ENCODE measurements at regions not wholly inside any gene's neighbourhood (a gene's known extent, or its start where the extent isn't known, plus 50 kb on each side); places are given as distances from the start of the nearest gene placed in this dataset.

GRCh38 chr6:143621876-143622605, 55.7 kb upstream of the PHACTR2 start:
- DNase-seq, result no peak
- no peak overlapping the region for H3K4me3 Mint-ChIP-seq
- CTCF ChIA-PET, result interaction anchor here (1.0 kb wide), 1 partner anchor 195 kb away, joined by 3 read pairs; no protein-coding TSS in a partner anchor
- peaks cover 11% of the 10 kb centered on the region for H3K36me3 Mint-ChIP-seq (ENCODE audit: low read depth)
- no peaks in the 10 kb centered on the region for H3K9me3 Mint-ChIP-seq
- H3K4me1 Mint-ChIP-seq, result peaks cover 15% of the 10 kb centered on the region
- H3K27me3 Mint-ChIP-seq, result no peaks in the 10 kb centered on the region
- POLR2A ChIA-PET, result no interaction called here
- no peak overlapping the region for H3K27ac Mint-ChIP-seq

GRCh38 chr6:143621159-143621873, 56.4 kb upstream of the PHACTR2 start:
- H3K9me3 Mint-ChIP-seq, result no peaks in the 10 kb centered on the region
- CTCF ChIA-PET, result interaction anchor here (1.0 kb wide), 1 partner anchor 194 kb away, joined by 3 read pairs; no protein-coding TSS in a partner anchor
- H3K36me3 Mint-ChIP-seq (ENCODE audit: low read depth), result peaks cover 11% of the 10 kb centered on the region
- no peaks in the 10 kb centered on the region for H3K27me3 Mint-ChIP-seq
- H3K4me1 Mint-ChIP-seq, result peaks cover 18% of the 10 kb centered on the region
- no peak overlapping the region for H3K4me3 Mint-ChIP-seq
- no peak for DNase-seq
- H3K27ac Mint-ChIP-seq, result no peak overlapping the region
- POLR2A ChIA-PET, result no interaction called here

- Mint-ChIP-seq H3K36me3 (ENCODE audit: low read depth) (peaks cover 6% of the 10 kb centered on the region), H3K4me3 (no peak overlapping the region), H3K27ac (no peak overlapping the region), H3K9me3 (no peaks in the 10 kb centered on the region), H3K4me1 (peaks cover 17% of the 10 kb centered on the region), H3K27me3 (no peaks in the 10 kb centered on the region)
- DNase-seq, result no peak
- ChIA-PET CTCF (interaction anchor here (0.5 to 1.2 kb wide), 3 partner anchors 110 to 399 kb away, joined by 3 to 4 read pairs (median 3); no protein-coding TSS in a partner anchor), POLR2A (no interaction called here)
These were observed 57.3 kb upstream of the PHACTR2 start for GRCh38 chr6:143620447-143620846.

- Mint-ChIP-seq H3K4me1 (peaks cover 21% of the 10 kb centered on the region), H3K36me3 (ENCODE audit: low read depth) (peaks cover 6% of the 10 kb centered on the region), H3K9me3 (no peaks in the 10 kb centered on the region), H3K4me3 (no peak overlapping the region), H3K27ac (no peak overlapping the region), H3K27me3 (no peaks in the 10 kb centered on the region)
- ChIA-PET POLR2A (no interaction called here), CTCF (interaction anchor here (1.2 to 1.3 kb wide), 2 partner anchors 12 to 110 kb away, joined by 3 read pairs; no protein-coding TSS in a partner anchor)
- DNase-seq, result no peak
These were observed 57.9 kb upstream of the PHACTR2 start for GRCh38 chr6:143619824-143620401.

GRCh38 chr6:143616741-143617140, 61.0 kb upstream of the PHACTR2 start:
- H3K27me3 Mint-ChIP-seq, result no peaks in the 10 kb centered on the region
- POLR2A ChIA-PET, result interaction anchor here (0.7 kb wide), 1 partner anchor 9 kb away, joined by 3 read pairs; no protein-coding TSS in a partner anchor
- H3K36me3 Mint-ChIP-seq (ENCODE audit: low read depth), result peaks cover 3% of the 10 kb centered on the region
- CTCF ChIA-PET, result interaction anchor here (1.4 kb wide), 1 partner anchor 10 kb away, joined by 4 read pairs; no protein-coding TSS in a partner anchor
- H3K4me3 Mint-ChIP-seq, result no peak overlapping the region
- DNase-seq, result no peak
- H3K9me3 Mint-ChIP-seq, result peaks cover 2% of the 10 kb centered on the region
- peaks cover 28% of the 10 kb centered on the region for H3K4me1 Mint-ChIP-seq
- H3K27ac Mint-ChIP-seq, result no peak overlapping the region

GRCh38 chr6:143615785-143616184, 62.0 kb upstream of the PHACTR2 start:
- peak overlapping the region; percentile 68 for H3K27ac Mint-ChIP-seq
- CTCF ChIA-PET, result interaction anchor here (0.7 to 1.4 kb wide), 2 partner anchors 9 to 1971 kb away, joined by 3 to 4 read pairs; no protein-coding TSS in a partner anchor
- H3K9me3 Mint-ChIP-seq, result peaks cover 2% of the 10 kb centered on the region
- no peak for DNase-seq
- H3K27me3 Mint-ChIP-seq, result no peaks in the 10 kb centered on the region
- POLR2A ChIA-PET, result interaction anchor here (0.7 kb wide), 1 partner anchor 10 kb away, joined by 3 read pairs; no protein-coding TSS in a partner anchor
- H3K4me3 Mint-ChIP-seq, result no peak overlapping the region
- H3K4me1 Mint-ChIP-seq, result peaks cover 28% of the 10 kb centered on the region
- peaks cover under 1% of the 10 kb centered on the region for H3K36me3 Mint-ChIP-seq (ENCODE audit: low read depth)

GRCh38 chr6:143614235-143614634, 63.5 kb upstream of the PHACTR2 start:
- H3K27me3 Mint-ChIP-seq, result no peaks in the 10 kb centered on the region
- CTCF ChIA-PET, result no interaction called here
- no peak overlapping the region for H3K27ac Mint-ChIP-seq
- H3K4me1 Mint-ChIP-seq, result peaks cover 28% of the 10 kb centered on the region
- H3K36me3 Mint-ChIP-seq (ENCODE audit: low read depth), result no peaks in the 10 kb centered on the region
- no peak overlapping the region for H3K4me3 Mint-ChIP-seq
- DNase-seq, result no peak
- H3K9me3 Mint-ChIP-seq, result peaks cover 2% of the 10 kb centered on the region
- POLR2A ChIA-PET, result no interaction called here

- POLR2A ChIA-PET, result no interaction called here
These were observed 64.0 kb upstream of the PHACTR2 start for GRCh38 chr6:143613749-143614148.

GRCh38 chr6:143612186-143612585, 65.6 kb upstream of the PHACTR2 start:
- Mint-ChIP-seq H3K4me1 (peaks cover 28% of the 10 kb centered on the region), H3K27ac (no peak overlapping the region), H3K27me3 (no peaks in the 10 kb centered on the region), H3K9me3 (peaks cover 2% of the 10 kb centered on the region), H3K36me3 (ENCODE audit: low read depth) (no peaks in the 10 kb centered on the region), H3K4me3 (no peak overlapping the region)
- ChIA-PET CTCF (no interaction called here), POLR2A (no interaction called here)
- DNase-seq, result no peak

More at GRCh38 chr6:143613749-143614148, 64.0 kb upstream of the PHACTR2 start:
- CTCF ChIA-PET, result interaction anchor here (0.6 kb wide), 1 partner anchor 1487 kb away, joined by 3 read pairs; no protein-coding TSS in a partner anchor
- peaks cover 2% of the 10 kb centered on the region for H3K9me3 Mint-ChIP-seq
- H3K27me3 Mint-ChIP-seq, result no peaks in the 10 kb centered on the region
- DNase-seq, result no peak
- H3K36me3 Mint-ChIP-seq (ENCODE audit: low read depth), result no peaks in the 10 kb centered on the region
- no peak overlapping the region for H3K27ac Mint-ChIP-seq
- peaks cover 28% of the 10 kb centered on the region for H3K4me1 Mint-ChIP-seq
- H3K4me3 Mint-ChIP-seq, result no peak overlapping the region

GRCh38 chr6:143611580-143611979, 66.2 kb upstream of the PHACTR2 start:
- Mint-ChIP-seq H3K36me3 (ENCODE audit: low read depth) (no peaks in the 10 kb centered on the region), H3K4me3 (no peak overlapping the region), H3K4me1 (peaks cover 25% of the 10 kb centered on the region), H3K27me3 (no peaks in the 10 kb centered on the region), H3K27ac (no peak overlapping the region), H3K9me3 (peaks cover 2% of the 10 kb centered on the region)
- ChIA-PET CTCF (interaction anchor here (0.7 kb wide), 1 partner anchor 232 kb away, joined by 3 read pairs; no protein-coding TSS in a partner anchor), POLR2A (no interaction called here)
- no peak for DNase-seq

- Mint-ChIP-seq H3K4me3 (no peak overlapping the region), H3K9me3 (peaks cover 2% of the 10 kb centered on the region), H3K4me1 (peaks cover 13% of the 10 kb centered on the region), H3K27me3 (no peaks in the 10 kb centered on the region), H3K27ac (no peak overlapping the region), H3K36me3 (ENCODE audit: low read depth) (no peaks in the 10 kb centered on the region)
- ChIA-PET POLR2A (no interaction called here), CTCF (no interaction called here)
- DNase-seq, result no peak
These were observed 67.8 kb upstream of the PHACTR2 start for GRCh38 chr6:143609972-143610371.

- POLR2A ChIA-PET, result interaction anchor here (0.6 kb wide), 1 partner anchor 11 kb away, joined by 3 read pairs; no protein-coding TSS in a partner anchor
- peaks cover 8% of the 10 kb centered on the region for H3K4me1 Mint-ChIP-seq
- DNase-seq, result no peak
- CTCF ChIA-PET, result no interaction called here
- H3K27me3 Mint-ChIP-seq, result no peaks in the 10 kb centered on the region
- no peak overlapping the region for H3K4me3 Mint-ChIP-seq
- H3K9me3 Mint-ChIP-seq, result peaks cover 2% of the 10 kb centered on the region
- no peak overlapping the region for H3K27ac Mint-ChIP-seq
- H3K36me3 Mint-ChIP-seq (ENCODE audit: low read depth), result no peaks in the 10 kb centered on the region
These were observed 68.3 kb upstream of the PHACTR2 start for GRCh38 chr6:143609501-143609900.

- Mint-ChIP-seq H3K36me3 (ENCODE audit: low read depth) (no peaks in the 10 kb centered on the region), H3K4me3 (no peak overlapping the region), H3K27me3 (no peaks in the 10 kb centered on the region), H3K4me1 (peaks cover 3% of the 10 kb centered on the region), H3K9me3 (peaks cover 2% of the 10 kb centered on the region), H3K27ac (no peak overlapping the region)
- ChIA-PET CTCF (no interaction called here), POLR2A (interaction anchor here (0.6 kb wide), 1 partner anchor 10 kb away, joined by 3 read pairs; no protein-coding TSS in a partner anchor)
- DNase-seq, result no peak
These were observed 68.9 kb upstream of the PHACTR2 start for GRCh38 chr6:143608906-143609305.

Data from activated CD4-positive, alpha-beta T cell treated with anti-CD3 and anti-CD28 coated beads, Interleukin-2, amount 10 ng/mL, durations not matched to agents 7 days and 5 days (primary cell).